ENCODE measurements at regions not wholly inside any gene's neighbourhood (a gene's known extent, or its start where the extent isn't known, plus 50 kb on each side); places are given as distances from the start of the nearest gene placed in this dataset.

DNA sequence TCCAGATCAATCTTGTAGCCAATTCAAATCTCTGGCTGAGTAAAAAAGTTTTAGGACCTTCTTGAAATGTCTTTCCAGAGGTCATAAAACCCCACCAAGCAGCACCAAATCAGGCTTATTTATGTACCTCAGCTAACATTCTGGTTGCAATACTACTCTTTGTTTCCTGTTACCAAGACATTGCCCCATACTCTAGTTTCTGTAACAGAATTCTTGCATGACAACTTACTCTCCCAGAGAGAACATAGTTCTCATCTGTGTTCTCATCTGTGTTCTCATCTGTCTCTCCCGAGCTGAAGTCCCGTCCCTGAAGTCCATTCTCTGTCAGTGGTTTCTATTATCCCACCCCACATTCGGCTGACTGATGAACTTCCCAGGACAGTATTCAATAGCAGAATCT, 1285.1 kb downstream of the XPNPEP1 start:
- H3K36me3 ChIP-seq (ENCODE audit: control insufficient read depth, insufficient read depth, low read length) = no peaks in the 10 kb centered on the region
- in situ Hi-C loops (cut with HindIII; ENCODE audit: low pct_unique_long_range_greater_than_20kb, low sequenced_read_pairs) = no loop called here
- TF ChIP-seq, protein P1, sequence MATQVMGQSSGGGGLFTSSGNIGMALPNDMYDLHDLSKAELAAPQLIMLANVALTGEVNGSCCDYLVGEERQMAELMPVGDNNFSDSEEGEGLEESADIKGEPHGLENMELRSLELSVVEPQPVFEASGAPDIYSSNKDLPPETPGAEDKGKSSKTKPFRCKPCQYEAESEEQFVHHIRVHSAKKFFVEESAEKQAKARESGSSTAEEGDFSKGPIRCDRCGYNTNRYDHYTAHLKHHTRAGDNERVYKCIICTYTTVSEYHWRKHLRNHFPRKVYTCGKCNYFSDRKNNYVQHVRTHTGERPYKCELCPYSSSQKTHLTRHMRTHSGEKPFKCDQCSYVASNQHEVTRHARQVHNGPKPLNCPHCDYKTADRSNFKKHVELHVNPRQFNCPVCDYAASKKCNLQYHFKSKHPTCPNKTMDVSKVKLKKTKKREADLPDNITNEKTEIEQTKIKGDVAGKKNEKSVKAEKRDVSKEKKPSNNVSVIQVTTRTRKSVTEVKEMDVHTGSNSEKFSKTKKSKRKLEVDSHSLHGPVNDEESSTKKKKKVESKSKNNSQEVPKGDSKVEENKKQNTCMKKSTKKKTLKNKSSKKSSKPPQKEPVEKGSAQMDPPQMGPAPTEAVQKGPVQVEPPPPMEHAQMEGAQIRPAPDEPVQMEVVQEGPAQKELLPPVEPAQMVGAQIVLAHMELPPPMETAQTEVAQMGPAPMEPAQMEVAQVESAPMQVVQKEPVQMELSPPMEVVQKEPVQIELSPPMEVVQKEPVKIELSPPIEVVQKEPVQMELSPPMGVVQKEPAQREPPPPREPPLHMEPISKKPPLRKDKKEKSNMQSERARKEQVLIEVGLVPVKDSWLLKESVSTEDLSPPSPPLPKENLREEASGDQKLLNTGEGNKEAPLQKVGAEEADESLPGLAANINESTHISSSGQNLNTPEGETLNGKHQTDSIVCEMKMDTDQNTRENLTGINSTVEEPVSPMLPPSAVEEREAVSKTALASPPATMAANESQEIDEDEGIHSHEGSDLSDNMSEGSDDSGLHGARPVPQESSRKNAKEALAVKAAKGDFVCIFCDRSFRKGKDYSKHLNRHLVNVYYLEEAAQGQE (IDR thresholded peaks at IDR 0.05; ENCODE audit: insufficient read depth in 1 of 2, low read depth in 2 of 2, low read length in 1 of 2) = no peak
- no peak for TF ChIP-seq SIN3A (IDR thresholded peaks at IDR 0.05; ENCODE audit: borderline replicate concordance, insufficient read depth, low read depth, low read length)
- TF ChIP-seq POLR2AphosphoS5 (IDR thresholded peaks at IDR 0.05; ENCODE audit: low read depth, low read length) = no peak
- TF ChIP-seq, protein P2, sequence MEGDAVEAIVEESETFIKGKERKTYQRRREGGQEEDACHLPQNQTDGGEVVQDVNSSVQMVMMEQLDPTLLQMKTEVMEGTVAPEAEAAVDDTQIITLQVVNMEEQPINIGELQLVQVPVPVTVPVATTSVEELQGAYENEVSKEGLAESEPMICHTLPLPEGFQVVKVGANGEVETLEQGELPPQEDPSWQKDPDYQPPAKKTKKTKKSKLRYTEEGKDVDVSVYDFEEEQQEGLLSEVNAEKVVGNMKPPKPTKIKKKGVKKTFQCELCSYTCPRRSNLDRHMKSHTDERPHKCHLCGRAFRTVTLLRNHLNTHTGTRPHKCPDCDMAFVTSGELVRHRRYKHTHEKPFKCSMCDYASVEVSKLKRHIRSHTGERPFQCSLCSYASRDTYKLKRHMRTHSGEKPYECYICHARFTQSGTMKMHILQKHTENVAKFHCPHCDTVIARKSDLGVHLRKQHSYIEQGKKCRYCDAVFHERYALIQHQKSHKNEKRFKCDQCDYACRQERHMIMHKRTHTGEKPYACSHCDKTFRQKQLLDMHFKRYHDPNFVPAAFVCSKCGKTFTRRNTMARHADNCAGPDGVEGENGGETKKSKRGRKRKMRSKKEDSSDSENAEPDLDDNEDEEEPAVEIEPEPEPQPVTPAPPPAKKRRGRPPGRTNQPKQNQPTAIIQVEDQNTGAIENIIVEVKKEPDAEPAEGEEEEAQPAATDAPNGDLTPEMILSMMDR (IDR thresholded peaks at IDR 0.05) = no peak
- TF ChIP-seq TCF7L2 (IDR thresholded peaks at IDR 0.05; ENCODE audit: low read depth, low read length) = no peak
- no peak overlapping the region for H3K27ac ChIP-seq (ENCODE audit: low read length)
- no TSS peak for BruUV-seq (replicated peaks)
- no peaks in the 10 kb centered on the region for H3K9me3 ChIP-seq (ENCODE audit: control insufficient read depth, insufficient read depth, low read depth, low read length)
- ChIA-PET POLR2A (no interaction called here), CTCF (no interaction called here)
- ATAC-seq = no peak
- H3K27me3 ChIP-seq (ENCODE audit: control insufficient read depth, insufficient read depth, low read length) = no peaks in the 10 kb centered on the region
- no peak overlapping the region for H3K4me3 ChIP-seq (ENCODE audit: low read depth in 2 of 2, low read length in 2 of 2)
- H3K4me1 ChIP-seq (ENCODE audit: control insufficient read depth, insufficient read depth, low read length) = no peaks in the 10 kb centered on the region
- intact Hi-C loops (cut with micrococcal nuclease; ENCODE audit: unreplicated experiment) = no loop called here
- DNase-seq (ENCODE audit: low read depth, low spot score) = no peak

DNA sequence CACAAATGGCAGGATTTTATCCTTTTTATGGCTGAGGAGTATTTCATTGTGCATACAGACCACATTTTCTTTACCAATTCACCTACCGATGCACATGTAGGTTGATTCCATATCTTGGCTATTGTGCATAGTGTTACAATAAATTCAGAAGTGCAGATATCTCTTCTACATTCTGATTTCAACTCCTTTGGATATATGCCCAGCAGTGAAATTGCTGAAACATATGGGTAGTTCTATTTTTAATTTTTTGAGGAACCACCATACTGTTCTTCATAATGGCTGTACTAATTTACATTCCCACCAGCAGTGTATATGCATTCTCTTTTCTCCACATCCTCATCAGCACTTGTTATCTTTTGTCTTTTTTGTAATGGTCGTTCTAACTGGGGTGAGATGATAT, 1290.3 kb downstream of the XPNPEP1 start:
- intact Hi-C loops (cut with micrococcal nuclease; ENCODE audit: unreplicated experiment) (no loop called here), in situ Hi-C loops (cut with HindIII; ENCODE audit: low pct_unique_long_range_greater_than_20kb, low sequenced_read_pairs) (no loop called here)
- Histone ChIP-seq H3K27ac (ENCODE audit: low read length) (no peak overlapping the region), H3K36me3 (ENCODE audit: control insufficient read depth, insufficient read depth, low read length) (no peaks in the 10 kb centered on the region), H3K27me3 (ENCODE audit: control insufficient read depth, insufficient read depth, low read length) (no peaks in the 10 kb centered on the region), H3K4me1 (ENCODE audit: control insufficient read depth, insufficient read depth, low read length) (no peaks in the 10 kb centered on the region), H3K4me3 (ENCODE audit: low read depth in 2 of 2, low read length in 2 of 2) (no peak overlapping the region), H3K9me3 (ENCODE audit: control insufficient read depth, insufficient read depth, low read depth, low read length) (no peaks in the 10 kb centered on the region)
- BruUV-seq (replicated peaks) = no TSS peak
- ChIA-PET POLR2A (no interaction called here), CTCF (no interaction called here)
- DNase-seq (ENCODE audit: low read depth, low spot score) (no peak), ATAC-seq (no peak)
- TF ChIP-seq TCF7L2 (IDR thresholded peaks at IDR 0.05; ENCODE audit: low read depth, low read length) = no peak
- TF ChIP-seq, protein P2 (IDR thresholded peaks at IDR 0.05) = no peak

DNA sequence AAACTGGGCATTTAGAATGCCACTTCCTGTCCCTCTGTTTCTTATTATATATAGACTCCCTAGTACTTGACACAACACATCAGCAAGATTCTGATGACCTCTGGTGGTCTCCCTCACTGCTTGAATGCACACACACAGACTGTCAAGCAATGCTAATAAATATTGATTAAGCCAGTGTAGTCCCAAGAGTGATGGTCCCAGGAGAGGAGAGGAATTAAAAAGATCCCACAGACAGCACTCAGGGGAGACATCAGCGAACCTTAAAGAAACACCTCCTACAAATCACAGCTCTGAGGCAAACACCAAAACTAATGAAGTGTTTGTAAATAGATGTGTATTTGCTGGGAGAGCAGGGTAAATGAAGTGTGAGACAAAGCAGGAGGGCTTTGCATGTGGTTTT, 1291.2 kb downstream of the XPNPEP1 start:
- Histone ChIP-seq H3K36me3 (ENCODE audit: control insufficient read depth, insufficient read depth, low read length) (no peaks in the 10 kb centered on the region), H3K4me3 (ENCODE audit: low read depth in 2 of 2, low read length in 2 of 2) (no peak overlapping the region), H3K27me3 (ENCODE audit: control insufficient read depth, insufficient read depth, low read length) (no peaks in the 10 kb centered on the region), H3K9me3 (ENCODE audit: control insufficient read depth, insufficient read depth, low read depth, low read length) (no peaks in the 10 kb centered on the region), H3K4me1 (ENCODE audit: control insufficient read depth, insufficient read depth, low read length) (no peaks in the 10 kb centered on the region), H3K27ac (ENCODE audit: low read length) (no peak overlapping the region)
- DNase-seq (ENCODE audit: low read depth, low spot score) (no peak), ATAC-seq (no peak)
- intact Hi-C loops (cut with micrococcal nuclease; ENCODE audit: unreplicated experiment) (no loop called here), in situ Hi-C loops (cut with HindIII; ENCODE audit: low pct_unique_long_range_greater_than_20kb, low sequenced_read_pairs) (no loop called here)
- ChIA-PET POLR2A (no interaction called here), CTCF (no interaction called here)
- no TSS peak for BruUV-seq (replicated peaks)
- TF ChIP-seq SIN3A (IDR thresholded peaks at IDR 0.05; ENCODE audit: borderline replicate concordance, insufficient read depth, low read depth, low read length) (no peak), POLR2AphosphoS5 (IDR thresholded peaks at IDR 0.05; ENCODE audit: low read depth, low read length) (no peak), TCF7L2 (IDR thresholded peaks at IDR 0.05; ENCODE audit: low read depth, low read length) (no peak)
- TF ChIP-seq, protein P1 (IDR thresholded peaks at IDR 0.05; ENCODE audit: insufficient read depth in 1 of 2, low read depth in 2 of 2, low read length in 1 of 2) = no peak
- TF ChIP-seq, protein P2 (IDR thresholded peaks at IDR 0.05) = no peak

Data from Panc1 (cell line).